Ascending aorta (tissue), 2 donors: ENCODE measurements at regions not wholly inside any gene's neighbourhood (a gene's known extent, or its start where the extent isn't known, plus 50 kb on each side); places are given as distances from the start of the nearest gene placed in this dataset.

Experiments used
- DNase-seq, 2 donors: peaks; one replicate each; pipeline ENCODE4 v3.0.0-alpha.2; 2019; ENCODE audit warnings: low spot score in 2 of 2
- H3K27ac ChIP-seq, 2 donors: fragments of 200-600 bp; sonication (generic); one replicate each; pipeline ENCODE4 v1.5.1; 2016 to 2017; ENCODE audit warnings: mild to moderate bottlenecking in 1 of 2
- H3K27me3 ChIP-seq: fragments of 200-600 bp; sonication (generic); one replicate; pipeline ENCODE4 v1.5.1; 2017
- H3K36me3 ChIP-seq, 2 donors: fragments of 200-600 bp; sonication (generic); one replicate each; pipeline ENCODE4 v1.5.1; 2016
- H3K4me1 ChIP-seq, 2 donors: fragments of 200-600 bp; sonication (generic); one replicate each; pipeline ENCODE4 v1.5.1; 2016 to 2017; ENCODE audit warnings: mild to moderate bottlenecking in 1 of 2
- H3K4me3 ChIP-seq, 2 donors: fragments of 200-600 bp; sonication (generic); one replicate each; pipeline ENCODE4 v1.5.1; 2016 to 2017; ENCODE audit warnings: mild to moderate bottlenecking in 1 of 2
- H3K9me3 ChIP-seq, 2 donors: fragments of 200-600 bp; sonication (generic); one replicate each; pipeline ENCODE4 v1.5.1; 2016
- CTCF ChIP-seq, 3 experiments: fragments of 200-600 bp in 2 of 3; fragments of 450-650 bp in 1 of 3; sonication (generic) in 2 of 3; IDR thresholded peaks; one replicate each; pipeline ENCODE4 v1.5.1; 2016 to 2019; ENCODE audit warnings: antibody characterized with exemption in 3 of 3, mild to moderate bottlenecking in 1 of 3, moderate library complexity in 1 of 3
- intact Hi-C: fragments of 100-400 bp; cut with DNase I; formaldehyde crosslinking; loops from one replicate; pipeline ENCODE4 v1.15.1; 2023

- peaks cover 0 to 5% of the 10 kb centered on the region in 2 donors for H3K4me1 ChIP-seq
- no peaks in the 10 kb centered on the region for H3K9me3 ChIP-seq
- H3K27me3 ChIP-seq = no peaks in the 10 kb centered on the region
- TF ChIP-seq CTCF (IDR thresholded peaks at IDR 0.05) = no peak
- H3K36me3 ChIP-seq = no peaks in the 10 kb centered on the region
- intact Hi-C loops = no loop called here
- no peak overlapping the region for H3K4me3 ChIP-seq
- no peak for DNase-seq
- H3K27ac ChIP-seq = no peak overlapping the region
These were observed 59.7 kb downstream of the NHLRC1 start for GRCh38 chr6:18062733-18063132.

GRCh38 chr6:18058429-18058828 is 64.0 kb downstream of the NHLRC1 start:
- no peak overlapping the region for H3K4me3 ChIP-seq
- H3K36me3 ChIP-seq = no peaks in the 10 kb centered on the region
- no peaks in the 10 kb centered on the region for H3K27me3 ChIP-seq
- intact Hi-C loops = no loop called here
- peaks cover 0 to 9% of the 10 kb centered on the region in 2 donors for H3K4me1 ChIP-seq
- DNase-seq = no peak
- no peak overlapping the region for H3K27ac ChIP-seq
- no peak for TF ChIP-seq CTCF (IDR thresholded peaks at IDR 0.05)
- H3K9me3 ChIP-seq = no peaks in the 10 kb centered on the region

- no peak overlapping the region for H3K4me3 ChIP-seq
- H3K27ac ChIP-seq = no peak overlapping the region
- H3K27me3 ChIP-seq = no peaks in the 10 kb centered on the region
- intact Hi-C loops = no loop called here
- H3K36me3 ChIP-seq = no peaks in the 10 kb centered on the region
- peaks cover 0 to 4% of the 10 kb centered on the region in 2 donors for H3K4me1 ChIP-seq
- DNase-seq = no peak
- no peak for TF ChIP-seq CTCF (IDR thresholded peaks at IDR 0.05)
- H3K9me3 ChIP-seq = no peaks in the 10 kb centered on the region
These were observed 66.6 kb downstream of the NHLRC1 start for GRCh38 chr6:18055714-18056382.

- no peaks in the 10 kb centered on the region for H3K27me3 ChIP-seq
- intact Hi-C loops = no loop called here
- DNase-seq = no peak
- peaks cover 0 to 4% of the 10 kb centered on the region in 2 donors for H3K4me1 ChIP-seq
- no peak for TF ChIP-seq CTCF (IDR thresholded peaks at IDR 0.05)
- no peak overlapping the region for H3K4me3 ChIP-seq
- no peak overlapping the region for H3K27ac ChIP-seq
- H3K9me3 ChIP-seq = no peaks in the 10 kb centered on the region
- H3K36me3 ChIP-seq = no peaks in the 10 kb centered on the region
These were observed 67.4 kb downstream of the NHLRC1 start for GRCh38 chr6:18055098-18055497.

GRCh38 chr6:18053555-18054445 is 66.4 kb upstream of the KIF13A start:
- Histone ChIP-seq H3K36me3 (no peaks in the 10 kb centered on the region), H3K4me3 (peak overlapping the region in 1 of 2 donors; percentile 51), H3K27me3 (no peaks in the 10 kb centered on the region), H3K27ac (peak overlapping the region; percentile 48 to 77), H3K4me1 (peaks cover 0 to 4% of the 10 kb centered on the region in 2 donors), H3K9me3 (no peaks in the 10 kb centered on the region)
- DNase-seq = no peak
- intact Hi-C loops = no loop called here
- no peak for TF ChIP-seq CTCF (IDR thresholded peaks at IDR 0.05)
